NB4 (cell line): ENCODE measurements at regions not wholly inside any gene's neighbourhood (a gene's known extent, or its start where the extent isn't known, plus 50 kb on each side); places are given as distances from the start of the nearest gene placed in this dataset.

Experiments used
- DNase-seq: peaks from one replicate; pipeline ENCODE4 v3.0.0; 2010; ENCODE audit warnings: low read depth
- H3K4me3 ChIP-seq: one replicate; pipeline ENCODE4 v1.5.1; 2011; ENCODE audit warnings: mild to moderate bottlenecking, low read depth, low read length, moderate library complexity
- MYC ChIP-seq: IDR thresholded peaks from 2 replicates; pipeline ENCODE4 v1.6.1; 2011; ENCODE audit warnings: low read depth, low read length
- POLR2A ChIP-seq: IDR thresholded peaks from 2 replicates; pipeline ENCODE4 v1.6.1; 2011; ENCODE audit warnings: mild to moderate bottlenecking; ENCODE audit not compliant: insufficient read length; ENCODE audit errors: extremely low read depth
- TF ChIP-seq, protein P1 (sequence below): IDR thresholded peaks from one replicate; pipeline ENCODE4 v1.5.1; 2012; ENCODE audit warnings: low read depth, low read length
- TF ChIP-seq, protein P2 (sequence below): IDR thresholded peaks from 2 replicates; pipeline ENCODE4 v1.6.1; 2011; ENCODE audit warnings: low read depth, low read length

DNA sequence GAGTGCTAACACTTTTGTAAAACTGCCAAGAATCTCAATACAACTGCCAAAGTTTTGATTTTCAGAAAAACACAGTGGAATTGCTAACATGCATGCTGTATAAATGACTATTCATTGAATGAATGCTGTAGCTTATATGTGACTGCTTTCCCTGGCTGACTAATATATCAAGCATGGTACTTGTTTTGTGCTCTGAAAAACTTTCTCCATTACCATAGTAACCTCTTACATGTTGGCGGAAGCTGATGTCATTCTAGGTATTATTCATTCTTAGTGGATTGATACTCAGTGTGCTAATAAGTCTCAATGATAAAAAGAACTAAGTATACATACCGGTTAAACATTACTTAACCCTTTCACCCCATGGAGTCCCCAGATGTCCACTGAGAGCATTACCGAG, 166.1 kb upstream of the MYO16 start:
- no peak overlapping the region for H3K4me3 ChIP-seq
- no peak for TF ChIP-seq POLR2A
- TF ChIP-seq MYC: no peak
- TF ChIP-seq, protein P1, sequence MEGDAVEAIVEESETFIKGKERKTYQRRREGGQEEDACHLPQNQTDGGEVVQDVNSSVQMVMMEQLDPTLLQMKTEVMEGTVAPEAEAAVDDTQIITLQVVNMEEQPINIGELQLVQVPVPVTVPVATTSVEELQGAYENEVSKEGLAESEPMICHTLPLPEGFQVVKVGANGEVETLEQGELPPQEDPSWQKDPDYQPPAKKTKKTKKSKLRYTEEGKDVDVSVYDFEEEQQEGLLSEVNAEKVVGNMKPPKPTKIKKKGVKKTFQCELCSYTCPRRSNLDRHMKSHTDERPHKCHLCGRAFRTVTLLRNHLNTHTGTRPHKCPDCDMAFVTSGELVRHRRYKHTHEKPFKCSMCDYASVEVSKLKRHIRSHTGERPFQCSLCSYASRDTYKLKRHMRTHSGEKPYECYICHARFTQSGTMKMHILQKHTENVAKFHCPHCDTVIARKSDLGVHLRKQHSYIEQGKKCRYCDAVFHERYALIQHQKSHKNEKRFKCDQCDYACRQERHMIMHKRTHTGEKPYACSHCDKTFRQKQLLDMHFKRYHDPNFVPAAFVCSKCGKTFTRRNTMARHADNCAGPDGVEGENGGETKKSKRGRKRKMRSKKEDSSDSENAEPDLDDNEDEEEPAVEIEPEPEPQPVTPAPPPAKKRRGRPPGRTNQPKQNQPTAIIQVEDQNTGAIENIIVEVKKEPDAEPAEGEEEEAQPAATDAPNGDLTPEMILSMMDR: no peak
- TF ChIP-seq, protein P2, sequence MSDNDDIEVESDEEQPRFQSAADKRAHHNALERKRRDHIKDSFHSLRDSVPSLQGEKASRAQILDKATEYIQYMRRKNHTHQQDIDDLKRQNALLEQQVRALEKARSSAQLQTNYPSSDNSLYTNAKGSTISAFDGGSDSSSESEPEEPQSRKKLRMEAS: no peak
- DNase-seq: no peak

DNA sequence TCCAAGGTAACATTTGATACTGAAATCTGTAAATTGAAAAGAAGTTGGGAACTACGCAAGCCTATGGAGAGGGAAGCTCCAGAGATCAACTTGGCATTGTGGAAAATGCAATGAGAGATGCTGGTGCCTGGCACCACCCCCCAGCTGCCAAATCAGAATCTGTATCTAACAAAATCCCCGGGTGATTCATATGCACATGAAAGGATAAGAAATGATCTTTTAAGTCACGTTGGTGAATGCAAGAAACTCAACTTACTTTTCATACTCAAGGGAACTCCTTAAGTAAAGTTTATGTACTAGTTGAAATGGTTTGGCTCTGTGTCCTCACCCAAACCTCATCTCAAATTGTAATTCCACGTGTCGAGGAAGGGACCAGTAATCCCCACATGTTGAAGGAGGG, 158.5 kb upstream of the MYO16 start:
- no peak for DNase-seq
- H3K4me3 ChIP-seq: no peak overlapping the region
- TF ChIP-seq POLR2A (no peak), MYC (no peak)
- TF ChIP-seq, protein P2: no peak
- TF ChIP-seq, protein P1: no peak

DNA sequence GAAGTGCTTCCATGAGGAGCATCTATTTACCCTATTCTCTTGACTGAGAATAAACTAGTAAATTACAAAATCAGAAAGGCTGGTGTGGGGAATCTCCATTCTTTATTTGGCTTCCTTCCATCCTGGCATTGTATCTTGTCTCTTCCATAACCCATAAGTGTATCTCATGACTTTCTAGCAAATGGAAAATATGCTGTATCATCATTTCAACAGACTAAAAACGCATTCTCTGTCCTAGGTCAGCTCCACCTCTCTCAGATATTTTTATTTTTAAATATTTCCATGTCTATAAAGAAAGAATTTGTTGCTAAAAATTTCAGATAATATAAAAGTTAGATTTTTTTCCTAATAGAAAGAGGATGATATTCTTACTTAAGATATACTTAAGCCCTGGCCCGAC, 154.2 kb upstream of the MYO16 start:
- TF ChIP-seq, protein P1: no peak
- TF ChIP-seq POLR2A: no peak
- TF ChIP-seq, protein P2: no peak
- TF ChIP-seq MYC: no peak
- DNase-seq: no peak
- no peak overlapping the region for H3K4me3 ChIP-seq

DNA sequence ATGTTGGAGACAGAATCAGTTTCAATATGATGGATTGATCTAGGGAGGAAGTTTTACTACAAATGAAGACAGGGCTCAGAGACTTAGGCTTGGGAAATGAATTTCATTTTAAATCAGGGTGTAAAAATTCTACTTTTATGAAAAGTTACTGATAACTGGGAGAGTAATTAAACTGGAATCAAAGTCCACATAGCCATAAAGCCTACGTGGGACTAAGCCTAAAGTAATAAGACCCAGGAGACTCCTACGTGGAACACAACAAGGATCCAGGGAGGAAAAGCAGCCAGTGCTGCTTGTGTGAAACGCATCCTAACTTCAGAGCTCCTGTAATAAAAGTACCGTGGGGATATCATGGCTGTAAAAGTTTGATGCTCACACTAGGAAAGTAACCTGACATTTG, 152.0 kb upstream of the MYO16 start:
- DNase-seq: no peak
- TF ChIP-seq, protein P2: no peak
- TF ChIP-seq, protein P1: no peak
- TF ChIP-seq POLR2A: no peak
- no peak for TF ChIP-seq MYC
- H3K4me3 ChIP-seq: no peak overlapping the region

DNA sequence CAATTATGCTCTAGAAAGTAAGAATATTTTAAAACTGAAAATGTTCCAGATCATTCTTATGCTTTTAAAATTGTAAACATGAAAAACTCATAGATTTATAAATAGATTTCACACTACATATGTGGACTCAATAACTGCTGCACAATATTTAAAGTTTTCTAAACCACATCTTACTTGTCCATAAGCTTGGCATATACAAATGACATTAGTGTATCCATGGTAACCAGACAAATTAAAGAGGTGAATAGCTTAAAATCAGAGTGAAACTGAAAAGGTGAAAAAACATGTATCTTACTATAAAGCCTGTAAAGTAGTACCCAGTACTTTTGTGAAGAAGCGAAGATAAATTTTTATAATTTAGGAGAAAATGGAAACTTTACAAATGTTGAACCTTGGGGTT, 151.2 kb upstream of the MYO16 start:
- H3K4me3 ChIP-seq: no peak overlapping the region
- no peak for DNase-seq
- TF ChIP-seq MYC: no peak
- TF ChIP-seq POLR2A: no peak
- TF ChIP-seq, protein P1: no peak
- TF ChIP-seq, protein P2: no peak

DNA sequence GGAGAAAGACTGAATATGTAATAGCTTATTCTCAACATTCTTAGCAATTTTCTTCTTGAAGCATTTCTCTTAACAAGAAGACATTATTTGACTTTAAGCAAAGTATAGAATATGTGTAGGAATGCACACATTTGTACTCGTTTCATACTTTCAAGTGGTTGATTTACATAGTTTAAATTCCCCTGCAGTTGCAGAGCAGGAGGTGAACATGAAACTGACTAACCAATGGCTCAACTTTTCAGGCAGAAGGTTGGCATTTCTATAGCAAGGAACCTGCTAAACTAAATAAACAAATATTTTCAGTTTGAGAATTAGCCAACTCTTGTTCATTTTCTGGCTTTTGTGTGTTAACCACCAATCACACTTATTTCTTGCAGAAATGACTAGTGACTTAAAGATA, 145.4 kb upstream of the MYO16 start:
- H3K4me3 ChIP-seq: no peak overlapping the region
- no peak for DNase-seq
- TF ChIP-seq MYC (no peak), POLR2A (no peak)
- TF ChIP-seq, protein P1: no peak
- TF ChIP-seq, protein P2: no peak
